ENCODE measurements at regions not wholly inside any gene's neighbourhood (a gene's known extent, or its start where the extent isn't known, plus 50 kb on each side); places are given as distances from the start of the nearest gene placed in this dataset.

GRCh38 chr3:10729439-10729838 lies 86.6 kb upstream of the SLC6A11 start:
- WGBS (ENCODE audit: low lambda C conversion rate), result 19% methylated on average over 2 of the region's 2 CpGs
- ChIA-PET CTCF (interaction anchor here (1.1 to 23.2 kb wide), 5 partner anchors 10 to 362 kb away, joined by 3 to 174 read pairs (median 4); no protein-coding TSS in a partner anchor), POLR2A (no interaction called here)

DNA sequence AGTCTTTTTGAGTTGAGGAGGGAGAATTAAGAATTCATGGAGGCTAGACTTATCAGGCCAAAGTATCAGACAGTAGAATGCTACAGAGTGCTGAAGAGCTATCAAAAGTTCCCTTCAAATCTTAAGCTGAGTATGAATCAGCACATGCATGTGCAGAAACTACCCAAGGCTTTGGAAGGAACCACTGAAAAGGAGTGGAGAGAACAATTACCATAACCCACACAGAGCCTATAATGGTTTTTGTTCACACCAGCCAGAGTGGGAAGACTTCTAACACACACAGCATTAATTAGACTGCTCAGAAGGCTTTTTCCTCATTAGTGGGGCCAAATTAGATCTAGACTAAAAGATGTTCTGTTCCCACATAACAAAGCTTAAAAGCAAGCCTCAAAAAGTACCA lies 83.7 kb upstream of the SLC6A11 start:
- H3K79me2 ChIP-seq (ENCODE audit: insufficient read depth), result no peaks in the 10 kb centered on the region
- H3K4me1 ChIP-seq (ENCODE audit: control insufficient read depth in 1 of 2, insufficient read depth in 2 of 2, low read depth in 1 of 2, low read length in 1 of 2), result no peaks in the 10 kb centered on the region
- no peak overlapping the region for H2AFZ ChIP-seq (ENCODE audit: low read depth)
- DNase-seq, result no peak
- H3K4me3 ChIP-seq (ENCODE audit: low read depth in 2 of 2, low read length in 1 of 2), result no peak overlapping the region
- no peaks in the 10 kb centered on the region for H3K27me3 ChIP-seq (ENCODE audit: insufficient read depth)
- no peaks in the 10 kb centered on the region for H3F3A ChIP-seq (replicated peaks; ENCODE audit: insufficient read depth)
- no peaks in the 10 kb centered on the region for H3K36me3 ChIP-seq (replicated peaks in 1 of 2; ENCODE audit: control insufficient read depth in 1 of 2, insufficient read depth in 2 of 2, low read length in 1 of 2)
- H3K4me2 ChIP-seq, result no peak overlapping the region
- H3K9me3 ChIP-seq, result 0 out of 2 replicates have a peak, but pooled peaks cover 12% of the 10 kb centered on the region
- no peak overlapping the region for H3K9ac ChIP-seq
- no peak overlapping the region for H3K27ac ChIP-seq (ENCODE audit: low read depth in 2 of 2, low read length in 1 of 2)
- ChIA-PET POLR2A (no interaction called here), CTCF (interaction anchor here (0.9 to 1.5 kb wide), 3 partner anchors 9 to 442 kb away, joined by 3 read pairs; no protein-coding TSS in a partner anchor)
- no peaks in the 10 kb centered on the region for H3K9me2 ChIP-seq
- H4K20me1 ChIP-seq (ENCODE audit: insufficient read depth), result no peaks in the 10 kb centered on the region
- TF ChIP-seq MEF2A (IDR thresholded peaks at IDR 0.05; ENCODE audit: borderline replicate concordance, low read depth) (no peak), RCOR1 (IDR thresholded peaks at IDR 0.05; ENCODE audit: low read length) (no peak), JUND (IDR thresholded peaks at IDR 0.05) (no peak), FOXM1 (IDR thresholded peaks at IDR 0.05; ENCODE audit: low read depth) (no peak), FOXJ3 (CRISPR knock-in tag; IDR thresholded peaks at IDR 0.05) (no peak), NRF1 (IDR thresholded peaks at IDR 0.05; ENCODE audit: low read depth, low read length) (no peak), SMC3 (IDR thresholded peaks at IDR 0.05; ENCODE audit: low read depth, low read length) (no peak), CTCF (IDR thresholded peaks at IDR 0.05) (no peak), RFX5 (IDR thresholded peaks at IDR 0.05; ENCODE audit: low read length) (no peak), MAX (IDR thresholded peaks at IDR 0.05; ENCODE audit: low read depth) (no peak), SIN3A (IDR thresholded peaks at IDR 0.05; ENCODE audit: borderline replicate concordance, low read depth, low read length) (no peak), PBX3 (IDR thresholded peaks at IDR 0.05) (no peak), ZBTB33 (IDR thresholded peaks at IDR 0.05; ENCODE audit: borderline replicate concordance, low read depth) (no peak), RAD21 (IDR thresholded peaks at IDR 0.05; ENCODE audit: low read length) (no peak)
- TF ChIP-seq, protein P1, sequence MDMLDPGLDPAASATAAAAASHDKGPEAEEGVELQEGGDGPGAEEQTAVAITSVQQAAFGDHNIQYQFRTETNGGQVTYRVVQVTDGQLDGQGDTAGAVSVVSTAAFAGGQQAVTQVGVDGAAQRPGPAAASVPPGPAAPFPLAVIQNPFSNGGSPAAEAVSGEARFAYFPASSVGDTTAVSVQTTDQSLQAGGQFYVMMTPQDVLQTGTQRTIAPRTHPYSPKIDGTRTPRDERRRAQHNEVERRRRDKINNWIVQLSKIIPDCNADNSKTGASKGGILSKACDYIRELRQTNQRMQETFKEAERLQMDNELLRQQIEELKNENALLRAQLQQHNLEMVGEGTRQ (IDR thresholded peaks at IDR 0.05; ENCODE audit: borderline replicate concordance, low read depth, low read length), result no peak
- TF ChIP-seq, protein P2, sequence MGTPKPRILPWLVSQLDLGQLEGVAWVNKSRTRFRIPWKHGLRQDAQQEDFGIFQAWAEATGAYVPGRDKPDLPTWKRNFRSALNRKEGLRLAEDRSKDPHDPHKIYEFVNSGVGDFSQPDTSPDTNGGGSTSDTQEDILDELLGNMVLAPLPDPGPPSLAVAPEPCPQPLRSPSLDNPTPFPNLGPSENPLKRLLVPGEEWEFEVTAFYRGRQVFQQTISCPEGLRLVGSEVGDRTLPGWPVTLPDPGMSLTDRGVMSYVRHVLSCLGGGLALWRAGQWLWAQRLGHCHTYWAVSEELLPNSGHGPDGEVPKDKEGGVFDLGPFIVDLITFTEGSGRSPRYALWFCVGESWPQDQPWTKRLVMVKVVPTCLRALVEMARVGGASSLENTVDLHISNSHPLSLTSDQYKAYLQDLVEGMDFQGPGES (IDR thresholded peaks at IDR 0.05; ENCODE audit: low read depth, low read length), result no peak

More at GRCh38 chr3:10729439-10729838, 86.6 kb upstream of the SLC6A11 start:
- Histone ChIP-seq H3K36me3 (replicated peaks in 1 of 2; ENCODE audit: control insufficient read depth in 1 of 2, insufficient read depth in 2 of 2, low read length in 1 of 2) (no peaks in the 10 kb centered on the region), H3K27me3 (ENCODE audit: insufficient read depth) (no peaks in the 10 kb centered on the region), H3K4me1 (ENCODE audit: control insufficient read depth in 1 of 2, insufficient read depth in 2 of 2, low read depth in 1 of 2, low read length in 1 of 2) (no peaks in the 10 kb centered on the region), H4K20me1 (ENCODE audit: insufficient read depth) (no peaks in the 10 kb centered on the region), H3K9ac (no peak overlapping the region), H2AFZ (ENCODE audit: low read depth) (no peak overlapping the region), H3K9me2 (no peaks in the 10 kb centered on the region), H3K4me2 (no peak overlapping the region), H3K4me3 (ENCODE audit: low read depth in 2 of 2, low read length in 1 of 2) (no peak overlapping the region), H3K9me3 (0 out of 2 replicates have a peak, but pooled peaks cover 12% of the 10 kb centered on the region), H3K79me2 (ENCODE audit: insufficient read depth) (no peaks in the 10 kb centered on the region), H3K27ac (ENCODE audit: low read depth in 2 of 2, low read length in 1 of 2) (no peak overlapping the region), H3F3A (replicated peaks; ENCODE audit: insufficient read depth) (no peaks in the 10 kb centered on the region)
- DNase-seq, result no peak
- TF ChIP-seq GATA2 (CRISPR knock-in tag; IDR thresholded peaks at IDR 0.05), result no peak
